Neural progenitor cell (in vitro differentiated cells): ENCODE measurements at regions not wholly inside any gene's neighbourhood (a gene's known extent, or its start where the extent isn't known, plus 50 kb on each side); places are given as distances from the start of the nearest gene placed in this dataset.

ENCODE experiments used
- DNase-seq: peaks from one replicate; pipeline ENCODE4 v3.0.0-alpha.2; 2016; ENCODE audit warnings: low spot score
- H2AFZ ChIP-seq: fragments of 200-600 bp; sonication (generic); replicated peaks from 2 replicates; pipeline ENCODE4 v1.6.1; 2016; ENCODE audit warnings: antibody characterized with exemption
- H3F3A ChIP-seq: fragments of 200-600 bp; sonication (generic); 2 replicates; pipeline ENCODE4 v1.6.1; 2016; ENCODE audit warnings: antibody characterized with exemption, low read depth
- H3K27ac ChIP-seq: fragments of 200-600 bp; sonication (generic); 2 replicates; pipeline ENCODE4 v1.5.1; 2016; ENCODE audit warnings: mild to moderate bottlenecking
- H3K27me3 ChIP-seq: fragments of 200-600 bp; sonication (generic); 2 replicates; pipeline ENCODE4 v1.6.1; 2016; ENCODE audit warnings: mild to moderate bottlenecking, moderate library complexity
- H3K36me3 ChIP-seq: fragments of 200-600 bp; sonication (generic); 2 replicates; pipeline ENCODE4 v1.5.1; 2016
- H3K4me1 ChIP-seq: fragments of 200-600 bp; sonication (generic); 2 replicates; pipeline ENCODE4 v1.6.1; 2016; ENCODE audit warnings: mixed run types
- H3K4me2 ChIP-seq: fragments of 200-600 bp; sonication (generic); 2 replicates; pipeline ENCODE4 v1.6.1; 2016
- H3K4me3 ChIP-seq: fragments of 200-600 bp; sonication (generic); 2 replicates; pipeline ENCODE4 v1.5.1; 2016
- H3K79me2 ChIP-seq: fragments of 200-600 bp; sonication (generic); 2 replicates; pipeline ENCODE4 v1.6.1; 2016; ENCODE audit warnings: low read depth
- H3K9ac ChIP-seq: fragments of 200-600 bp; sonication (generic); 2 replicates; pipeline ENCODE4 v1.6.1; 2016
- H3K9me3 ChIP-seq: fragments of 200-600 bp; sonication (generic); 2 replicates; pipeline ENCODE4 v1.5.1; 2016; ENCODE audit warnings: low read depth
- H4K20me1 ChIP-seq: fragments of 200-600 bp; sonication (generic); 2 replicates; pipeline ENCODE4 v1.6.1; 2016; ENCODE audit warnings: low read depth
- H3K27ac Mint-ChIP-seq: 3 replicates; pipeline ENCODE4 v1.8.0; 2021; ENCODE audit warnings: mixed read lengths
- H3K27me3 Mint-ChIP-seq: 2 replicates; pipeline ENCODE4 v1.8.0; 2022; ENCODE audit warnings: low read depth, mild to moderate bottlenecking, inconsistent platforms, moderate library complexity, mixed read lengths; ENCODE audit not compliant: insufficient read depth
- H3K36me3 Mint-ChIP-seq: 3 replicates; pipeline ENCODE4 v1.8.0; 2021; ENCODE audit warnings: mixed read lengths
- H3K4me1 Mint-ChIP-seq: 3 replicates; pipeline ENCODE4 v1.8.0; 2021; ENCODE audit warnings: mixed read lengths
- H3K4me3 Mint-ChIP-seq: 3 replicates; pipeline ENCODE4 v1.8.0; 2021; ENCODE audit warnings: mild to moderate bottlenecking, moderate library complexity, mixed read lengths
- H3K9me3 Mint-ChIP-seq: 3 replicates; pipeline ENCODE4 v1.8.0; 2020; ENCODE audit warnings: mixed read lengths
- CTCF ChIP-seq: fragments of 200-600 bp; sonication (generic); IDR thresholded peaks from 2 replicates; pipeline ENCODE4 v1.5.1; 2017; ENCODE audit warnings: antibody characterized with exemption, mild to moderate bottlenecking
- EZH2 ChIP-seq: fragments of 200-600 bp; sonication (generic); IDR thresholded peaks from 2 replicates; pipeline ENCODE4 v1.6.1; 2017; ENCODE audit warnings: antibody characterized with exemption, mild to moderate bottlenecking, moderate library complexity
- EZH2phosphoT487 ChIP-seq: fragments of 200-600 bp; sonication (generic); IDR thresholded peaks from 2 replicates; pipeline ENCODE4 v1.6.1; 2017; ENCODE audit warnings: antibody characterized with exemption

DNA sequence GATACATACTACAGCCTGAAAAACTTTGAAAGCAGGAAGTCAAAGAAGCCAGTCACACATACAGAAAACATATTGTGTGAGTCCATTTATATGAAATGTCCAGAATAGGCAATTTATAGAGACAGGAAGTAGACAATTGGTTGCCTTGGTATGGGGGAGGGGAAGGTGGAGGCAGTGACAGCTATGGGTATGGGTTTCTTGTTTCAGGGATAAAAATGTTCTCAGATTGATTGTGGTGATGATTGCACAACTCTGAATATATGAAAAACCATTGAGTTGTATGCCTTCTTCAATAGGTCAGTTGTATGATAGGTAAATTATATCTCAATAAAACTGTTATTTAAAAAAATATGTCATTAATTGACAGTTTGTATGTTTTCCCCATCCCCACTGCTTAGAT lies 137.6 kb downstream of the SNX19 start:
- no peaks in the 10 kb centered on the region for H3K27me3 Mint-ChIP-seq
- TF ChIP-seq EZH2phosphoT487: no peak
- no peak for TF ChIP-seq CTCF
- no peak for TF ChIP-seq EZH2
- H4K20me1 ChIP-seq: no peaks in the 10 kb centered on the region
- peaks cover 19% of the 10 kb centered on the region for H3K4me1 ChIP-seq
- H3K9me3 Mint-ChIP-seq: peaks cover 2% of the 10 kb centered on the region
- H3K27me3 ChIP-seq: no peaks in the 10 kb centered on the region
- peaks cover 33% of the 10 kb centered on the region for H3K4me1 Mint-ChIP-seq
- no peak overlapping the region for H3K27ac ChIP-seq
- H2AFZ ChIP-seq: no peak overlapping the region
- no peaks in the 10 kb centered on the region for H3K79me2 ChIP-seq
- no peak overlapping the region for H3K9ac ChIP-seq
- no peaks in the 10 kb centered on the region for H3K36me3 Mint-ChIP-seq
- peaks cover 8% of the 10 kb centered on the region for H3F3A ChIP-seq
- no peak for DNase-seq
- H3K27ac Mint-ChIP-seq: no peak overlapping the region
- no peak overlapping the region for H3K4me3 Mint-ChIP-seq
- H3K4me3 ChIP-seq: no peak overlapping the region
- H3K4me2 ChIP-seq: no peak overlapping the region
- H3K36me3 ChIP-seq: no peaks in the 10 kb centered on the region
- H3K9me3 ChIP-seq: no peaks in the 10 kb centered on the region

- peaks cover 8% of the 10 kb centered on the region for H3F3A ChIP-seq
- peaks cover 19% of the 10 kb centered on the region for H3K4me1 ChIP-seq
- no peak overlapping the region for H3K27ac ChIP-seq
- H3K27me3 ChIP-seq: no peaks in the 10 kb centered on the region
- H3K27ac Mint-ChIP-seq: no peak overlapping the region
- H3K36me3 ChIP-seq: no peaks in the 10 kb centered on the region
- H3K4me1 Mint-ChIP-seq: peaks cover 32% of the 10 kb centered on the region
- H3K36me3 Mint-ChIP-seq: no peaks in the 10 kb centered on the region
- H3K79me2 ChIP-seq: no peaks in the 10 kb centered on the region
- H4K20me1 ChIP-seq: no peaks in the 10 kb centered on the region
- no peak for TF ChIP-seq CTCF
- no peak for TF ChIP-seq EZH2phosphoT487
- TF ChIP-seq EZH2: no peak
- H3K4me3 Mint-ChIP-seq: no peak overlapping the region
- peaks cover 3% of the 10 kb centered on the region for H3K27me3 Mint-ChIP-seq
- no peak overlapping the region for H3K4me3 ChIP-seq
- peaks cover 2% of the 10 kb centered on the region for H3K9me3 Mint-ChIP-seq
- no peak for DNase-seq
- no peak overlapping the region for H2AFZ ChIP-seq
- no peak overlapping the region for H3K9ac ChIP-seq
- H3K9me3 ChIP-seq: no peaks in the 10 kb centered on the region
- no peak overlapping the region for H3K4me2 ChIP-seq
Observed at GRCh38 chr11:130779267-130779666, 137.0 kb downstream of the SNX19 start.

- no peak overlapping the region for H3K4me3 ChIP-seq
- no peaks in the 10 kb centered on the region for H3K36me3 Mint-ChIP-seq
- no peak for TF ChIP-seq EZH2phosphoT487
- no peak for TF ChIP-seq CTCF
- no peak for TF ChIP-seq EZH2
- no peak overlapping the region for H3K4me3 Mint-ChIP-seq
- peaks cover 4% of the 10 kb centered on the region for H3K9me3 Mint-ChIP-seq
- H3K79me2 ChIP-seq: no peaks in the 10 kb centered on the region
- H2AFZ ChIP-seq: peak overlapping the region; percentile 0
- no peaks in the 10 kb centered on the region for H3K27me3 ChIP-seq
- no peak for DNase-seq
- H3K27ac ChIP-seq: no peak overlapping the region
- H4K20me1 ChIP-seq: no peaks in the 10 kb centered on the region
- no peaks in the 10 kb centered on the region for H3K36me3 ChIP-seq
- no peaks in the 10 kb centered on the region for H3K9me3 ChIP-seq
- H3K4me2 ChIP-seq: no peak overlapping the region
- H3K27ac Mint-ChIP-seq: no peak overlapping the region
- H3K4me1 ChIP-seq: peaks cover 19% of the 10 kb centered on the region
- peaks cover 30% of the 10 kb centered on the region for H3K4me1 Mint-ChIP-seq
- no peak overlapping the region for H3K9ac ChIP-seq
- H3F3A ChIP-seq: peaks cover 8% of the 10 kb centered on the region
- H3K27me3 Mint-ChIP-seq: peaks cover 7% of the 10 kb centered on the region
Observed at GRCh38 chr11:130779943-130780342, 136.3 kb downstream of the SNX19 start.

GRCh38 chr11:130780437-130780836 lies 135.8 kb downstream of the SNX19 start:
- H3K79me2 ChIP-seq: no peaks in the 10 kb centered on the region
- no peak overlapping the region for H3K9ac ChIP-seq
- TF ChIP-seq EZH2 (no peak), EZH2phosphoT487 (no peak), CTCF (no peak)
- peaks cover 19% of the 10 kb centered on the region for H3K4me1 ChIP-seq
- Mint-ChIP-seq H3K9me3 (peaks cover 6% of the 10 kb centered on the region), H3K27me3 (peaks cover 10% of the 10 kb centered on the region), H3K27ac (no peak overlapping the region), H3K4me1 (peaks cover 34% of the 10 kb centered on the region), H3K36me3 (no peaks in the 10 kb centered on the region), H3K4me3 (no peak overlapping the region)
- peaks cover 8% of the 10 kb centered on the region for H3F3A ChIP-seq
- no peak overlapping the region for H3K4me3 ChIP-seq
- H4K20me1 ChIP-seq: no peaks in the 10 kb centered on the region
- no peaks in the 10 kb centered on the region for H3K9me3 ChIP-seq
- peak overlapping the region; percentile 29 for H2AFZ ChIP-seq
- no peaks in the 10 kb centered on the region for H3K27me3 ChIP-seq
- H3K36me3 ChIP-seq: no peaks in the 10 kb centered on the region
- no peak for DNase-seq
- H3K27ac ChIP-seq: no peak overlapping the region
- no peak overlapping the region for H3K4me2 ChIP-seq
